HTR-8/SVneo (cell line): ENCODE measurements at regions not wholly inside any gene's neighbourhood (a gene's known extent, or its start where the extent isn't known, plus 50 kb on each side); places are given as distances from the start of the nearest gene placed in this dataset.

Experiments
- DNase-seq: peaks from one replicate; pipeline ENCODE4 v3.0.0; 2011; ENCODE audit warnings: low spot score, mixed read lengths; ENCODE audit not compliant: insufficient read length
- FAIRE-seq: peaks from 2 replicates; lab custom pipeline; 2011; peaks lifted over from hg19 to GRCh38; lab: Jason Lieb, UNC

- DNase-seq (peak; percentile 82), FAIRE-seq (peak; percentile 77)
These were observed 143.3 kb upstream of the KLHL29 start for GRCh38 chr2:23241611-23242245.

GRCh38 chr2:23243073-23243659, 141.8 kb upstream of the KLHL29 start:
- DNase-seq (no peak), FAIRE-seq (peak; percentile 59)

GRCh38 chr2:23244617-23245016, 140.4 kb upstream of the KLHL29 start:
- DNase-seq, result no peak
- no peak for FAIRE-seq

GRCh38 chr2:23246992-23247683, 137.8 kb upstream of the KLHL29 start:
- FAIRE-seq, result peak; percentile 20
- no peak for DNase-seq

- no peak for DNase-seq
- no peak for FAIRE-seq
These were observed 136.3 kb upstream of the KLHL29 start for GRCh38 chr2:23248667-23249066.

GRCh38 chr2:23249348-23249747, 135.6 kb upstream of the KLHL29 start:
- DNase-seq, result no peak
- peak; percentile 77 for FAIRE-seq

- no peak for DNase-seq
- FAIRE-seq, result no peak
These were observed 134.6 kb upstream of the KLHL29 start for GRCh38 chr2:23250371-23250770.

GRCh38 chr2:23256643-23257042, 128.3 kb upstream of the KLHL29 start:
- FAIRE-seq (no peak), DNase-seq (no peak)

GRCh38 chr2:23260621-23261020, 124.4 kb upstream of the KLHL29 start:
- FAIRE-seq (no peak), DNase-seq (no peak)

GRCh38 chr2:23268467-23269263, 116.3 kb upstream of the KLHL29 start:
- no peak for FAIRE-seq
- DNase-seq, result peak; percentile 30

GRCh38 chr2:23269747-23270146, 115.2 kb upstream of the KLHL29 start:
- FAIRE-seq (no peak), DNase-seq (peak; percentile 46)

- no peak for FAIRE-seq
- no peak for DNase-seq
These were observed 114.2 kb upstream of the KLHL29 start for GRCh38 chr2:23270810-23271209.

- no peak for DNase-seq
- no peak for FAIRE-seq
These were observed 113.7 kb upstream of the KLHL29 start for GRCh38 chr2:23271230-23271629.

- FAIRE-seq, result peak; percentile 97
These were observed 111.2 kb upstream of the KLHL29 start for GRCh38 chr2:23273786-23274185.

GRCh38 chr2:23280401-23280800, 104.6 kb upstream of the KLHL29 start:
- no peak for DNase-seq
- no peak for FAIRE-seq

More at GRCh38 chr2:23273786-23274185, 111.2 kb upstream of the KLHL29 start:
- DNase-seq, result peak; percentile 41

GRCh38 chr2:23283653-23284052, 101.3 kb upstream of the KLHL29 start:
- DNase-seq (peak; percentile 26), FAIRE-seq (peak; percentile 92)

- DNase-seq (no peak), FAIRE-seq (peak; percentile 13)
These were observed 99.7 kb upstream of the KLHL29 start for GRCh38 chr2:23285091-23285800.

- DNase-seq (no peak), FAIRE-seq (no peak)
These were observed 98.8 kb upstream of the KLHL29 start for GRCh38 chr2:23286031-23286757.
